DOHH2 (cell line): ENCODE measurements at regions not wholly inside any gene's neighbourhood (a gene's known extent, or its start where the extent isn't known, plus 50 kb on each side); places are given as distances from the start of the nearest gene placed in this dataset.
A peak's percentile ranks its signal among the peaks of the same experiment; 100 is the strongest.

Source experiments
- H3F3A ChIP-seq: fragments of 200-600 bp; sonication (generic), shearing (Covaris generic); 2 replicates; pipeline ENCODE4 v1.6.0; 2016; ENCODE audit warnings: antibody characterized with exemption, mild to moderate bottlenecking; ENCODE audit not compliant: control insufficient read depth, insufficient read depth
- H3K27ac ChIP-seq: fragments of 200-600 bp; sonication (generic); 2 replicates; pipeline ENCODE4 v1.5.1; 2014; ENCODE audit warnings: low read depth, mild to moderate bottlenecking, low read length, moderate library complexity
- H3K27me3 ChIP-seq: fragments of 200-600 bp; sonication (generic); 2 replicates; pipeline ENCODE4 v1.6.1; 2014; ENCODE audit warnings: mild to moderate bottlenecking, low read length, mixed read lengths; ENCODE audit not compliant: control insufficient read depth
- H3K36me3 ChIP-seq: fragments of 200-600 bp; sonication (generic); 2 replicates; pipeline ENCODE4 v1.6.1; 2014; ENCODE audit warnings: mild to moderate bottlenecking, low read length, moderate library complexity, mixed read lengths; ENCODE audit not compliant: control insufficient read depth
- H3K4me1 ChIP-seq: fragments of 200-600 bp; sonication (generic); 2 replicates; pipeline ENCODE4 v1.6.1; 2014; ENCODE audit warnings: mild to moderate bottlenecking, low read length, mixed read lengths; ENCODE audit not compliant: control insufficient read depth
- H3K4me2 ChIP-seq: fragments of 200-600 bp; sonication (generic); 2 replicates; pipeline ENCODE4 v1.6.0; 2014; ENCODE audit warnings: mild to moderate bottlenecking, low read length, moderate library complexity
- H3K4me3 ChIP-seq: fragments of 200-600 bp; sonication (generic); 2 replicates; pipeline ENCODE4 v1.5.1; 2014; ENCODE audit warnings: mild to moderate bottlenecking, low read length, mixed read lengths
- H3K79me2 ChIP-seq: fragments of 200-600 bp; sonication (generic); 2 replicates; pipeline ENCODE4 v1.6.1; 2014; ENCODE audit warnings: mild to moderate bottlenecking, low read length, mixed read lengths; ENCODE audit not compliant: control insufficient read depth
- H3K9me2 ChIP-seq: fragments of 200-600 bp; sonication (generic); replicated peaks from 2 replicates; pipeline ENCODE4 v1.6.1; 2014; ENCODE audit warnings: mild to moderate bottlenecking, low read length, mixed read lengths; ENCODE audit not compliant: control insufficient read depth
- H3K9me3 ChIP-seq: fragments of 200-600 bp; sonication (generic); 2 replicates; pipeline ENCODE4 v1.6.1; 2014; ENCODE audit warnings: antibody characterized with exemption, low read length, mixed read lengths; ENCODE audit not compliant: control insufficient read depth, insufficient read depth
- H4K20me1 ChIP-seq: fragments of 200-600 bp; sonication (generic); 2 replicates; pipeline ENCODE4 v1.6.0; 2014; ENCODE audit warnings: low read depth, mild to moderate bottlenecking, antibody characterized with exemption, low read length, moderate library complexity; ENCODE audit not compliant: control insufficient read depth, insufficient read depth
- EZH2phosphoT487 ChIP-seq: fragments of 200-600 bp; sonication (generic); IDR thresholded peaks from 2 replicates; pipeline ENCODE4 v1.6.1; 2017; ENCODE audit warnings: borderline replicate concordance, mild to moderate bottlenecking, antibody characterized with exemption, low read length, moderate library complexity, mixed read lengths
- TF ChIP-seq, protein P1 (sequence below): fragments of 200-600 bp; sonication (generic); IDR thresholded peaks from one replicate; pipeline ENCODE4 v1.5.1; 2014; ENCODE audit warnings: antibody characterized with exemption, mild to moderate bottlenecking, low read depth, low read length; ENCODE audit not compliant: poor library complexity, severe bottlenecking

- no peaks in the 10 kb centered on the region for H3K9me2 ChIP-seq
- H3K4me3 ChIP-seq: no peak overlapping the region
- no peaks in the 10 kb centered on the region for H4K20me1 ChIP-seq
- H3K36me3 ChIP-seq: no peaks in the 10 kb centered on the region
- H3K27ac ChIP-seq: no peak overlapping the region
- TF ChIP-seq, protein P1, sequence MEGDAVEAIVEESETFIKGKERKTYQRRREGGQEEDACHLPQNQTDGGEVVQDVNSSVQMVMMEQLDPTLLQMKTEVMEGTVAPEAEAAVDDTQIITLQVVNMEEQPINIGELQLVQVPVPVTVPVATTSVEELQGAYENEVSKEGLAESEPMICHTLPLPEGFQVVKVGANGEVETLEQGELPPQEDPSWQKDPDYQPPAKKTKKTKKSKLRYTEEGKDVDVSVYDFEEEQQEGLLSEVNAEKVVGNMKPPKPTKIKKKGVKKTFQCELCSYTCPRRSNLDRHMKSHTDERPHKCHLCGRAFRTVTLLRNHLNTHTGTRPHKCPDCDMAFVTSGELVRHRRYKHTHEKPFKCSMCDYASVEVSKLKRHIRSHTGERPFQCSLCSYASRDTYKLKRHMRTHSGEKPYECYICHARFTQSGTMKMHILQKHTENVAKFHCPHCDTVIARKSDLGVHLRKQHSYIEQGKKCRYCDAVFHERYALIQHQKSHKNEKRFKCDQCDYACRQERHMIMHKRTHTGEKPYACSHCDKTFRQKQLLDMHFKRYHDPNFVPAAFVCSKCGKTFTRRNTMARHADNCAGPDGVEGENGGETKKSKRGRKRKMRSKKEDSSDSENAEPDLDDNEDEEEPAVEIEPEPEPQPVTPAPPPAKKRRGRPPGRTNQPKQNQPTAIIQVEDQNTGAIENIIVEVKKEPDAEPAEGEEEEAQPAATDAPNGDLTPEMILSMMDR: no peak
- TF ChIP-seq EZH2phosphoT487: no peak
- no peak overlapping the region for H3K4me2 ChIP-seq
- no peaks in the 10 kb centered on the region for H3K79me2 ChIP-seq
- no peaks in the 10 kb centered on the region for H3F3A ChIP-seq
- peaks cover 15% of the 10 kb centered on the region for H3K27me3 ChIP-seq
- H3K9me3 ChIP-seq: no peaks in the 10 kb centered on the region
- H3K4me1 ChIP-seq: peaks cover 4% of the 10 kb centered on the region; the same call in 1 of the 2 replicates
Observed at GRCh38 chr6:30824698-30825097, 59.6 kb upstream of the DDR1 start.

DNA sequence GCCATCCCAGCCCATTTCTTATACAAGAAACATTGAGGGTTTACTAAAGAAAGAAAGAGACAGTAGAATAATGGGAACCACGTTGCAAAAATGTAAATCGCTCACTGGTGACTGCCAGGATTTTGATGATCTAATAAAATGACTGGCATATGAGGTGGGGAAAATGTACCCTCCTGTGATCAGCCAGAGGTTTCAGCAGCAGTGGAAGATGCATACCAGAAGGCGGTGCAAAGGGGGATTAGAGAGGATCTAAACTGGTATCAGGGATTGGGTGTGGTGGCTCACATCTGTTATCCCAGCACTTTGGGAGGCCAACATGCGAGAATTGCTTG, 60.8 kb upstream of the DDR1 start:
- H3K4me1 ChIP-seq: peaks cover 4% of the 10 kb centered on the region; the same call in 1 of the 2 replicates
- no peak overlapping the region for H3K4me2 ChIP-seq
- H4K20me1 ChIP-seq: no peaks in the 10 kb centered on the region
- no peaks in the 10 kb centered on the region for H3K79me2 ChIP-seq
- peaks cover 15% of the 10 kb centered on the region for H3K27me3 ChIP-seq
- no peaks in the 10 kb centered on the region for H3K9me3 ChIP-seq
- H3K36me3 ChIP-seq: no peaks in the 10 kb centered on the region
- H3K27ac ChIP-seq: no peak overlapping the region
- no peaks in the 10 kb centered on the region for H3K9me2 ChIP-seq
- TF ChIP-seq, protein P1: no peak
- TF ChIP-seq EZH2phosphoT487: no peak
- no peaks in the 10 kb centered on the region for H3F3A ChIP-seq
- no peak overlapping the region for H3K4me3 ChIP-seq

- Histone ChIP-seq H4K20me1 (no peaks in the 10 kb centered on the region), H3K4me1 (peaks cover 4% of the 10 kb centered on the region; the same call in 1 of the 2 replicates), H3K36me3 (no peaks in the 10 kb centered on the region), H3K9me3 (no peaks in the 10 kb centered on the region), H3K4me2 (no peak overlapping the region), H3K79me2 (no peaks in the 10 kb centered on the region), H3K9me2 (no peaks in the 10 kb centered on the region), H3K27me3 (peaks cover 15% of the 10 kb centered on the region), H3K27ac (no peak overlapping the region), H3F3A (no peaks in the 10 kb centered on the region), H3K4me3 (no peak overlapping the region)
- TF ChIP-seq, protein P1: peak; percentile 69
- TF ChIP-seq EZH2phosphoT487: no peak
Observed at GRCh38 chr6:30821862-30822784, 62.2 kb upstream of the DDR1 start.
